ENCODE measurements at regions not wholly inside any gene's neighbourhood (a gene's known extent, or its start where the extent isn't known, plus 50 kb on each side); places are given as distances from the start of the nearest gene placed in this dataset.

DNA sequence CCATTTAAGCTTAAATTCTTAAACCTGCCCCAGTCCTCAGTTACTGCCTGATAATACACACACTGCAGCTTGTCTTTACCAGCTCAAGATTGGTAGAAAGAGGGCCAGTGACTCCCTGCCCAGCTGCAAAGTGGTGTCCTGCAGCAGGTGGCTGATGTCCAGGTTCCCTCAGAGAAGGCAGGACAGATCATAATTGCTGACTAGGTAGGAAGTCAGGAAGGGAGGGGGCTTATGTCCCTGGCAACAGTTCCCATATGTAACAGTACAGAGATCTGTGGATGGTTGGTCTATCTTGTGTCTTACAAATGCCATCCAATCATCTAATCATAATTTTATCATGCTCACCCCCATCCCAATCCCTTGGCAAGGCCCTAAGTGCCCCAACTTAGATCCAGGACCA, 492.1 kb upstream of the PPP2R3A start:
- DNase-seq (ENCODE audit: low spot score), result no peak

GRCh38 chr3:135487261-135487660, 478.3 kb upstream of the PPP2R3A start:
- DNase-seq (ENCODE audit: low spot score), result peak; percentile 11

GRCh38 chr3:135490219-135490915, 475.2 kb upstream of the PPP2R3A start:
- no peak for DNase-seq (ENCODE audit: low spot score)

- DNase-seq (ENCODE audit: low spot score), result peak; percentile 17
These were observed 473.9 kb upstream of the PPP2R3A start for GRCh38 chr3:135491491-135492205.

DNA sequence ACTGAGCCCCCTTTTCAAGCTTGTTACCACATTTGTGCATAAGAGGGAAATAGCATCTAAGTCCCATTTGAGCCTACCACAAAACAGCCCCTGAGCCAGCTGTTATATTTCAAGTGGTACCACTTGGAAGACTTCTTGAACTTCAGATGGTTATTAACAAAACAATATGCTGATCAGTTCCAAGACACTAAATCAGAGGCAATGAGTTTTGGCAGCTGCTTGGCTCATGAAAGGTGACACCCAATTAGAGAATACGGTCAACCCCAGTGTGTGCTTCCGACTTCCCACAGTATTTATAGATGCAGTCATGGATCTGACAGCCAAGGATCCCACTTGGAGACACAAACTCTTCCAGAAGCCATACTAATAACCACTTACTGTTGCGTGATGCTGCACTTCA, 469.6 kb upstream of the PPP2R3A start:
- DNase-seq (ENCODE audit: low spot score), result no peak

- DNase-seq (ENCODE audit: low spot score), result no peak
These were observed 467.5 kb upstream of the PPP2R3A start for GRCh38 chr3:135497979-135498378.

DNA sequence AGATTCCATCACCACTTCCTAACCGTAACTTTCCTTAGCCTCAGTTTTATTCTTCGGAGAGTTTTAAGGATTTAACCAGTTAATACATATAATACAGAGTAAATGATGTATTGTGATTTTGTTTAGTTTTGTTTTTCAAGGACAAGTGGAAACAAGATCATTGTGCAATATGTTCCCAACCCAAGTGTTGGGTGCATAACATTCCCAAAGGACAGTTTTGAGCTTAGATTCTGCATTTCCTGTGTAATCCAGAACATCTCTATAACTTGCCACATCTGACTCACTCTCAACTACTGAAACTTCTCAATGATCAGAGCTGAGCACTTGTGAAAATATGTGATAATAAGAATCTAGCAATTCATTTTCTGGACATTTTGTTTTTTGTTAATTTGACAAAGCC, 466.1 kb upstream of the PPP2R3A start:
- no peak for DNase-seq (ENCODE audit: low spot score)

DNA sequence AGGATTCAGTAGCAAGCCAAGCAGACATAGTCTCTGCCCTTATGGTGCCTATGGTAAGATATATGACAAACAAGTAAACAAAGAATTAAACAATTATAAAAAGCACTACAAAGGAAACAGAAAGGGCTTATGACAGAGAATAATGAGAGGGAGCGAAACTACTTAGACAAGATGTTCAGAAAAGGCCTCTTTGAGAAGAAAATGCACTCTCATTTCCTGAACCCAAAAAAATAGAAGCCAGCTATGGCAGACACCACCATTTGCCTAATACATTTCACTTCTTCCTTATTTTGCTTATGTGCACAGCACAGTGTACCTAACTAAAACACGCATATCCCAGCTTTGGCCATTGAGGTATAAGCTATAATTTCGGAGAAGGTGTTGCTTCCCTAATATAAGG, 465.5 kb upstream of the PPP2R3A start:
- no peak for DNase-seq (ENCODE audit: low spot score)

- DNase-seq (ENCODE audit: low spot score), result no peak
These were observed 462.3 kb upstream of the PPP2R3A start for GRCh38 chr3:135503065-135503759.

DNA sequence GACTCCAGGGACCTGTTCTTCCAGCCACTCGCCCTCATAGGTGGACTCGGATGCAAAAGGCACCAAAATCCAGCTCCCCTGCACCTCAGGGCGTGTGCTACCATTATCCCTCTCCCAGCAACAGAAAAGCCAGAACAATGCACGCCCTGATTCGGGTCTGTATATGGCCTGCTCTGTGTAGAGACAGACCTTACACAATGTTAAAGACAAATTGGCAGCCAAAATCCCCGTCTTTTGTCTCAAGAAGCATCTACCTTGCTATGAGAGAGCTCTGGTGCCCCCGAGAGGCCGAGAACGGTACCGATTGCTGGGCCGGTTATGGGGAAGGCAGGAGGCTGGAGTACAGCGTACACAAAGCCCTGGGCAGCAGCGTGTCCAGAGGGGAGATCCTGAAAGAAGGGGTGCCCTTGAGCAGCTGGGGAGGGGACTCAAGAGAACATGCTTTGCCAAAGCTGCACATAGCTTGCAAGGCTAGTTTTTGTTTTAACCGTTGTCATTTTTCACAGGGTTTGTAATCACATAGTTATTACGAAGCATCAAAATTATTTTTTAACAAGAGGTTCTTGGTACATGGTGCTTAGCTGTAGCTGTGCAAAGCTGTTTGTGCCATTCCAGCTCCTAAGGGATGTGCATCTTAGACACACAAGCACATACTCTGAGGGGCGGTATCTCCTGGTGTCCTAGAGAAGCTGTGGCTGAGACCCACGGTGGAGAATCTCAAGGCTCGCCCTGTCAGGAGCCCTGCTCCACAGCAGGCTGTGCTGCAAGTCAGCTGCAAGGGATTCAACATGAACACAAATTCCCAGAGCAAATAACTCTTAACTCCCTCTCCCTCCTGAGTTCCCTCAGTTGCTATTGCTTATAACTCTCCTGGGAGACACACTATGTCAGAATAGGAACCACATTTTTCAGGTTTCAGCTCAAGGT, 461.5 kb upstream of the PPP2R3A start:
- peak; percentile 73 for DNase-seq (ENCODE audit: low spot score)

GRCh38 chr3:135513106-135514059, 452.1 kb upstream of the PPP2R3A start:
- DNase-seq (ENCODE audit: low spot score), result no peak

- DNase-seq (ENCODE audit: low spot score), result no peak
These were observed 451.5 kb upstream of the PPP2R3A start for GRCh38 chr3:135514060-135514448.

DNA sequence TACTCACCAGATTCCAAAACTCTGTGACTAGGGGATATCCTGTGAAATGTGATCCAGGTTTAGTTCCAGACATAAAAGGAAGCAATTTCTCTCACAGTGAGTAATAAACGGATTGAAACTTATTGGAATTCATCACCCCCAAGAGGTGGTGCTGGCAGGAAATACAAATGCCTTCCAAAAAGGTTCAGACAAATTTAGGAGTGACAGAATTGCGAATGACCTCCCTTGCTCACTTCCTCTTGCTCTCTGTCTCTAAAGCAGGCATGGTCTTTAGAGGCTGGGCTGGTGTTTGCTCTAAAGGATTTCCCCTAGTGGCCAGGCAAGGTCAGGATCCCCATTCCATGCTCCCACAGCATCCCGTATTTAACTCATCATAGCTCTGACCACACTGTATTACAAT, 449.4 kb upstream of the PPP2R3A start:
- DNase-seq (ENCODE audit: low spot score), result no peak

DNA sequence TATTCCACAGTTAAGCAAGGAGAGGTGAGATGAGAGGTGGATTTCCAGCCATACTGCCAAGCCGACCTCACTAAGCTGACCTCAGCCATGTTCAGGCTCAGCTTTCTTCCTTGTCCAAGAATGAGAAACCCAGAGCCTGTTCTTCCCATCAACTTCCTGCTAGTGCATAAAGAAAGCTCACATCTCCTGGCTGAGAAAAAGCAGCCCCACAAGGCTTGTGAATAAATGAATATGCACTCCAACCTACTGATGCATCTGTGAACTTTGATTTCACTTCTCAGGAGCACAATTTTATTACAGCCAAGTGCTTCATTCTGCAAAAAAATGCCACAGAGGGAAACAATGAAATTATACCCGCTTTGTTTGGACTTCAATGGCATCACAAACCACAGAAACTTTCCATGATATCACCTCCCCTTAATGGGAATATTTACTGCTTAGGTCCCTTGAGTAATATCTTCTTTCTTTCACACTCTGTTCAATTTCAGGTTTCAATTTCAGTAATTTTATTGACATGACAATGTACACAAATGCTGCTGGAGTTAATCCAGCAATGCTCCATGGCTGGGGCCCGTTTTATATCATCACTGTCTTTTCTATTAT, 437.0 kb upstream of the PPP2R3A start:
- no peak for DNase-seq (ENCODE audit: low spot score)

- DNase-seq (ENCODE audit: low spot score), result no peak
These were observed 433.5 kb upstream of the PPP2R3A start for GRCh38 chr3:135532021-135532420.

DNA sequence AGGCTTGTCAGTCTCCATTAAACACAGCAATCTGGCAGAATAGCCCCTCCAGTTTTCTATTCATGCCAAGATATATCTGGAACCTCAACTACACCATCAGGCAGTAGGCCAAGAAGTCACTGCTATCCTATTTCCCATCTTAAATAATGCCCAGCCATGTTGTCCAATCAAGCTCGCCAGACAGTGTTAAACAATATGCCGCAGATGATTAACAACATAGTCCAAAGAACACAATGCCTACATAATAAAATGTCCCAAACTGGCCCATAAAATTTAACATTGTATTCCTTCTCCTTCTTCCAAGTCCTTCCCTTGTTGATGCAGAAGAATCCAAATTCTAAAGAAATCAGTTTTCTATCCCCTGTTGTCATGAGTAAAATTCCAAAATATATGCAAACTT, 427.4 kb upstream of the PPP2R3A start:
- DNase-seq (ENCODE audit: low spot score), result no peak

- no peak for DNase-seq (ENCODE audit: low spot score)
These were observed 426.2 kb upstream of the PPP2R3A start for GRCh38 chr3:135539351-135539750.

DNA sequence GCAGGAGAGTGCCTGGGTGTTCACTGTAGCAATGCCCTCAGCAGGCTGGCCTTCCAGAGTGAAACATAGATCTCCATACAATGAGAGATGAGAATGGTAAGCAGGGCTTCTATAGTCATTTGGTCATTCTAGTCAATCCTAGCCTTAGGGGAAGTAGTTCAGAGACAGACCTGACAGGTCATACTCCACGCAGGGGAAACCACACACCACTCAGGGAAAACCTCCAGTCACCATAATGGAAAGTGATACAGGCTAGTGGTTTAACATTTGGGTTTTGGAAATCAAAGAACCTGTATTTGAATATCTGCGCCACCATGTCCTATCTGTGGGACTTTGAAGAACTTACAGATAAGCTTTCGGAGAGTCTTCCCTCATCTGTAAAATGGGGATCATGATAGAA, 425.7 kb upstream of the PPP2R3A start:
- DNase-seq (ENCODE audit: low spot score), result no peak

DNA sequence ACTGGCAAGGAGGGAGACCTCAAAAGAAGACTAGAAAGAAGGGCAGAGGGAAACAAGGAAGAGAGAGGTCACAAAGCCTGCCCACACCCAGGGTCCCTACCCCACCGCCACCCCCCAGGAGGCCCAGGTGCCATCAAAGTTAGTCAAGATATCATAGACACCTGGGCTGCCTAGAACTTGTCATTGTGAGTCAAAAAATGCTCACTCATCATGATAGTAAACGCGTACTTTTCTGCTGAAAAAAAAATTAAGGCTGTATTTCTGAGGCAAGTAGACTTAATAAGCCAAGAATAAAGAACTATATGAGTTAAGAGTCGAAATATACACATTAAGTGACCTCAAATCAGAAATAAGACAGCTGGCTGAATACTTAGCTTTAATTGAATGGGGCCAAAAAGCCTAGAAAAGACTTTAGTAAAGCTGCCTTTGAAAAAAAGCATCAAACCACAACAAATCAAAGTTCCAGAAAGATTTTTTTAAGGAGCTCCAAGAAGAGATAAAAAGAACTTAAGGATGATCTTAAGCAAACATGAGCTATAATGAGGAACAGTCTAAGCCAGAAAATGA, 415.5 kb upstream of the PPP2R3A start:
- DNase-seq (ENCODE audit: low spot score), result no peak

- no peak for DNase-seq (ENCODE audit: low spot score)
These were observed 409.4 kb upstream of the PPP2R3A start for GRCh38 chr3:135556174-135556573.

Measured in pons (tissue), 1 donor.